PC-3 (cell line): ENCODE measurements at regions not wholly inside any gene's neighbourhood (a gene's known extent, or its start where the extent isn't known, plus 50 kb on each side); places are given as distances from the start of the nearest gene placed in this dataset.

Experiments
- ATAC-seq: fragments of 200-7000 bp; cut with Tn5 transposase; 2 replicates; pipeline ENCODE4 v1.9.1; 2020; ENCODE audit warnings: mild to moderate bottlenecking, moderate library complexity
- BruUV-seq: library from RNA; stranded (reverse); fragments of 400-500 nt; replicated peaks from 2 replicates; lab custom pipeline; 2021; lab: Mats Ljungman, UMichigan
- CTCF ChIA-PET: fragments of 300-600 bp; sonication (Branson Sonifier 250); formaldehyde crosslinking; loops from one replicate; lab custom pipeline; 2022; ENCODE audit warnings: antibody characterized with exemption; lab: Charles Lee
- POLR2A ChIA-PET: fragments of 300-600 bp; sonication (Branson Sonifier 250); formaldehyde crosslinking; loops from one replicate; lab custom pipeline; 2022; ENCODE audit warnings: antibody characterized with exemption; ENCODE audit not compliant: unreplicated experiment; lab: Charles Lee
- DNase-seq: peaks from one replicate; pipeline ENCODE4 v3.0.0-alpha.2; 2015
- H2AFZ ChIP-seq: fragments of 300-600 bp; sonication (generic); 2 replicates; pipeline ENCODE4 v1.6.0; 2016; ENCODE audit warnings: antibody characterized with exemption, low read length
- H3F3A ChIP-seq: fragments of 300-600 bp; sonication (generic); one replicate; pipeline ENCODE4 v1.6.0; 2017; ENCODE audit warnings: antibody characterized with exemption, low read length, control low read depth, mild to moderate bottlenecking; ENCODE audit not compliant: unreplicated experiment
- H3K27ac ChIP-seq: fragments of 300-600 bp; sonication (generic); 2 replicates; pipeline ENCODE4 v1.5.1; 2016; ENCODE audit warnings: mild to moderate bottlenecking, low read length
- H3K27me3 ChIP-seq: fragments of 300-600 bp; sonication (generic); 2 replicates; pipeline ENCODE4 v1.6.1; 2016; ENCODE audit warnings: low read length, mixed read lengths
- H3K36me3 ChIP-seq: fragments of 300-600 bp; sonication (generic); 2 replicates; pipeline ENCODE4 v1.6.1; 2016; ENCODE audit warnings: low read depth, mixed run types, low read length, mixed read lengths
- H3K4me1 ChIP-seq: fragments of 300-600 bp; sonication (generic); 2 replicates; pipeline ENCODE4 v1.5.1; 2016; ENCODE audit warnings: low read length; ENCODE audit not compliant: insufficient read depth
- H3K4me2 ChIP-seq: fragments of 300-600 bp; sonication (generic); 2 replicates; pipeline ENCODE4 v1.6.0; 2016; ENCODE audit warnings: low read length
- H3K4me3 ChIP-seq: fragments of 300-600 bp; sonication (generic); 2 replicates; pipeline ENCODE4 v1.5.1; 2016; ENCODE audit warnings: mild to moderate bottlenecking, low read length, mixed read lengths
- H3K79me2 ChIP-seq: fragments of 300-600 bp; sonication (generic); 2 replicates; pipeline ENCODE4 v1.6.1; 2017; ENCODE audit warnings: low read length, mixed read lengths
- H3K9ac ChIP-seq: fragments of 300-600 bp; sonication (generic); 2 replicates; pipeline ENCODE4 v1.6.0; 2016; ENCODE audit warnings: mild to moderate bottlenecking, low read length
- H3K9me2 ChIP-seq: fragments of 300-600 bp; sonication (generic); replicated peaks from 2 replicates; pipeline ENCODE4 v1.6.1; 2016; ENCODE audit warnings: mixed run types, low read length, mixed read lengths
- H3K9me3 ChIP-seq: fragments of 300-600 bp; sonication (generic); 2 replicates; pipeline ENCODE4 v1.6.1; 2016; ENCODE audit warnings: low read length, mixed read lengths
- H4K20me1 ChIP-seq: fragments of 300-600 bp; sonication (generic); 2 replicates; pipeline ENCODE4 v1.6.1; 2016; ENCODE audit warnings: low read length, mixed read lengths
- EZH2 ChIP-seq: fragments of 300-600 bp; sonication (generic); IDR thresholded peaks from one replicate; pipeline ENCODE4 v1.6.1; 2017; ENCODE audit warnings: antibody characterized with exemption, mild to moderate bottlenecking, low read length; ENCODE audit not compliant: unreplicated experiment
- EZH2phosphoT487 ChIP-seq: fragments of 300-600 bp; sonication (generic); IDR thresholded peaks from 2 replicates; pipeline ENCODE4 v1.6.1; 2018; ENCODE audit warnings: mild to moderate bottlenecking, antibody characterized with exemption, low read length, borderline replicate concordance
- intact Hi-C: fragments of 100-400 bp; cut with micrococcal nuclease; formaldehyde crosslinking; loops from 2 replicates; pipeline ENCODE4 v1.9.0; 2023
- TF ChIP-seq, protein P1 (sequence below): fragments of 300-600 bp; sonication (generic); conservative IDR thresholded peaks from 2 replicates; pipeline ENCODE4 v1.5.1; 2017; ENCODE audit warnings: antibody characterized with exemption, low read depth, mild to moderate bottlenecking, low read length

DNA sequence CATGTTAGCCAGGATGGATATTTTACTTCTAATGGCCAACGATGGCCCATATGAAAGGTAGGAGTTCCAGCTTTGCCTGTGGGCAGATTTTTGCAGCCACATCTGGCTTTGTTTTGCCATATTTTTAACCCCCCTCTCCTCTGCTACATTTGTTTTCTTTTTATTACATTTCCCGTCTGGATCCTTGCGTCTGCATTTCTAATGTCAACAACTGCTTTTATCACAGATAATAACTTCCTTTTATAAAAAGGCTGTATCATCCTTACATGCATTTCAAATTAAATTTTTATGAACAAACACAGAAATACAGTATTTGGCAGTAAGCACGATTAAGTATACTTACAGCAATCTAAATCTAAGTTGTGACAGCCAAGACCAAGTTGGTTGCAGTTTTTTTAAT lies 156.0 kb downstream of the BAMBI start:
- Histone ChIP-seq H3K4me3 (no peak overlapping the region), H4K20me1 (no peaks in the 10 kb centered on the region), H3K79me2 (no peaks in the 10 kb centered on the region), H3K27me3 (no peaks in the 10 kb centered on the region), H3K27ac (no peak overlapping the region), H3K4me1 (0 out of 2 replicates have a peak, but pooled peaks cover 8% of the 10 kb centered on the region), H3F3A (no peaks in the 10 kb centered on the region), H3K9me3 (no peaks in the 10 kb centered on the region), H2AFZ (0 out of 2 replicates have a peak overlapping the region, but pooled peaks have one; percentile 26), H3K9me2 (no peaks in the 10 kb centered on the region), H3K36me3 (no peaks in the 10 kb centered on the region), H3K4me2 (no peak overlapping the region), H3K9ac (no peak overlapping the region)
- ChIA-PET POLR2A (interaction anchor here (0.6 kb wide), 1 partner anchor 71 kb away, joined by 6 read pairs; no protein-coding TSS in a partner anchor), CTCF (no interaction called here)
- BruUV-seq = no TSS peak
- no peak for TF ChIP-seq EZH2
- TF ChIP-seq, protein P1, sequence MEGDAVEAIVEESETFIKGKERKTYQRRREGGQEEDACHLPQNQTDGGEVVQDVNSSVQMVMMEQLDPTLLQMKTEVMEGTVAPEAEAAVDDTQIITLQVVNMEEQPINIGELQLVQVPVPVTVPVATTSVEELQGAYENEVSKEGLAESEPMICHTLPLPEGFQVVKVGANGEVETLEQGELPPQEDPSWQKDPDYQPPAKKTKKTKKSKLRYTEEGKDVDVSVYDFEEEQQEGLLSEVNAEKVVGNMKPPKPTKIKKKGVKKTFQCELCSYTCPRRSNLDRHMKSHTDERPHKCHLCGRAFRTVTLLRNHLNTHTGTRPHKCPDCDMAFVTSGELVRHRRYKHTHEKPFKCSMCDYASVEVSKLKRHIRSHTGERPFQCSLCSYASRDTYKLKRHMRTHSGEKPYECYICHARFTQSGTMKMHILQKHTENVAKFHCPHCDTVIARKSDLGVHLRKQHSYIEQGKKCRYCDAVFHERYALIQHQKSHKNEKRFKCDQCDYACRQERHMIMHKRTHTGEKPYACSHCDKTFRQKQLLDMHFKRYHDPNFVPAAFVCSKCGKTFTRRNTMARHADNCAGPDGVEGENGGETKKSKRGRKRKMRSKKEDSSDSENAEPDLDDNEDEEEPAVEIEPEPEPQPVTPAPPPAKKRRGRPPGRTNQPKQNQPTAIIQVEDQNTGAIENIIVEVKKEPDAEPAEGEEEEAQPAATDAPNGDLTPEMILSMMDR = no peak
- no peak for TF ChIP-seq EZH2phosphoT487
- intact Hi-C loops = loop anchor here (2.0 kb wide), 1 partner anchor 75 kb away; no protein-coding TSS in a partner anchor
- peak; percentile 80 for ATAC-seq
- DNase-seq = no peak

DNA sequence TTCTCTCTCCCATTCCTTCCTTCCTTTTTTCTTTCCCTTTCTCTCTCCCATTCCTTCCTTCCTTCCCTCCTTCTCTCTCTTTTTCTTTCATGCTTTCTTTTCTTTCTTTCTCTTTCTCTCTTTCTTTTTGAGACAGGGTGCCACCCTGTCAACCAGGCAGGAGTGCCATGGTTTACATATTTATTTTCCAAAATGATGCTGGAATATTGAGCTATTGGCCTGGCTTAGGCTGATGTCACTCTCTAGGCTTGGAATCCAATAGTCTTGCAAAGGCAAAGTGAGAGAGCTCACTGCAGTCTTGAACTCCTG lies 159.1 kb downstream of the BAMBI start:
- ChIA-PET POLR2A (no interaction called here), CTCF (no interaction called here)
- H3K9me2 ChIP-seq = no peaks in the 10 kb centered on the region
- intact Hi-C loops = no loop called here
- no TSS peak for BruUV-seq
- no peaks in the 10 kb centered on the region for H3K36me3 ChIP-seq
- DNase-seq (no peak), ATAC-seq (no peak)
- no peak overlapping the region for H3K9ac ChIP-seq
- H3K9me3 ChIP-seq = no peaks in the 10 kb centered on the region
- no peaks in the 10 kb centered on the region for H3K79me2 ChIP-seq
- no peaks in the 10 kb centered on the region for H3K27me3 ChIP-seq
- TF ChIP-seq EZH2phosphoT487 (no peak), EZH2 (no peak)
- TF ChIP-seq, protein P1 = no peak
- H3K4me1 ChIP-seq = peaks cover 19% of the 10 kb centered on the region
- no peaks in the 10 kb centered on the region for H3F3A ChIP-seq
- H2AFZ ChIP-seq = no peak overlapping the region
- H3K27ac ChIP-seq = no peak overlapping the region
- H3K4me3 ChIP-seq = no peak overlapping the region
- H4K20me1 ChIP-seq = no peaks in the 10 kb centered on the region
- H3K4me2 ChIP-seq = no peak overlapping the region

DNA sequence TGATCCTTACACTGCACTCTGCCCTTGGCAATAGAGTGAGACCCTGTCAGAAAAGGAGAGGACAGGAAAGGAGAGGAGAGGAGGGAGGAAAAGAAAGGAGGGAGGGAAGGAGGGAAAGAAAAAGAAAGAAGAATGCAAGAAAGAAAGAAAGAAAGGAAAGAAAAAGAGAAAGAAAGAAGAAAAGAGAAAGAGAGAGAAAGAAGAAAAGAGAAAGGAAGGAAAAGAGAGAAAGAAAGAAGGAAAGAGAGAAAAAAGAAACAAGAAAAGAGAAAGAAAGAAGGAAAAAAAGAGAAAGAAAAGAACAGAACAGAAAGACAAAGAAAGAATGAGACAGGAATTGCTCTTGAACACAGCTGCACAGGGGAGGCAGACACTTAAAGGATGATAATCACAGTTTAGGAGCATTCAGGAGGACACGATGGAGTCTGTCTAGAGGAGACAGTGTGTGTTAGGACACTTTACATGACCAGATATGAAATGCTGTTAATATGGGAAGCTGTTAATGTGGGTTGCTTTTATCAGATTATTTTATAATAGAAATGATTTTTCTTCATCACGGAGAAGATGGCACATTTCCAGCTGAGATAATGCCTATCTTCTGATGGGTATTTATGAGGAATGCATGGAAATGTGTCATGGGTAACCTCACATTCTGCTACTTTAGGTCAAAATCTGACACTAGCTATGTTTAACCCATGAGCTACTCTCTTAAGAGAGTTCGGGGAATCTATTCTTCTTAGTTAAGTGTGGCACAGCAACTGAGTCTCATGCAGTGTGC lies 160.5 kb downstream of the BAMBI start:
- Histone ChIP-seq H2AFZ (no peak overlapping the region), H3F3A (no peaks in the 10 kb centered on the region), H3K4me1 (peaks cover 30% of the 10 kb centered on the region), H3K27ac (no peak overlapping the region), H3K9me3 (no peaks in the 10 kb centered on the region), H4K20me1 (no peaks in the 10 kb centered on the region), H3K4me2 (no peak overlapping the region), H3K9ac (no peak overlapping the region), H3K27me3 (no peaks in the 10 kb centered on the region), H3K36me3 (no peaks in the 10 kb centered on the region), H3K79me2 (no peaks in the 10 kb centered on the region), H3K9me2 (no peaks in the 10 kb centered on the region), H3K4me3 (no peak overlapping the region)
- POLR2A ChIA-PET = no interaction called here
- intact Hi-C loops = no loop called here
- TF ChIP-seq, protein P1 = no peak
- TF ChIP-seq EZH2phosphoT487 (no peak), EZH2 (no peak)
- no TSS peak for BruUV-seq
- CTCF ChIA-PET = no interaction called here
- no peak for ATAC-seq
- DNase-seq = no peak
